ENCODE measurements at regions not wholly inside any gene's neighbourhood (a gene's known extent, or its start where the extent isn't known, plus 50 kb on each side); places are given as distances from the start of the nearest gene placed in this dataset.

DNA sequence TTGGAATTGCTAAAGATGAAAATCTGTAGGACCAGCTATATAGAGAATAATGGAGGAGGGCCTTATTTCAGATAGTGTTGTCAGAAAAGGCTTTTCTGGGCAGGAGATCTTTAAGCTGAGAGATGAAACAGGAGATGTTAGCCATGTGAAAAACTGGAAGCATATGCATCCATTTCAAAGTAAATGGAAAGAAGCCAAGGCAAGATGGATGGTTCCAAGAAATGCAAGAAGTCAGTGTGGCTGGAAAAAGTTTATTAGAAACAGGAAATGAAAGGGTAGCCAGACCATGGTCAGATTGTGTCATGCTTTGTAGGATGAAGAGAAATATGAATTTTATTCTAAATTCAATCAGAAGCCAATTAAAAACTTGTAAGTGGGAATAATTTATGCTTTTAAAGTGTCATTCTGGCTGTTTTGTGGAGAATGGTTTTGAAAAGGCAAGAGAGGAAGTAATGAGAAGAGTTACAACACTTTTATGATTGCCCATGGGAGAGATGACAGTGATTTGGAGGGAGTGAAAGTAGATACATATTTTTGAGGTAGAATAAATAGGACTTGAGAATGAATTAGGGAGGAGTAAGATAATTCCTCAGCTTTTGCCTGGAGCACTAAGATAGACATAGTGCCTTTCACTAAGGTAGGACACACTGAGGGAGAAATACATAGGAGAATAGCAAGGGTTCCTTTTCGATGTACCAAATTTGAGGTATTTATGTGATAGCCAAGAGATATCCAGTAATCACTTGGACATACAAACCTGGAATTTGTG, 620.1 kb downstream of the HTR1B start:
- no peak for TF ChIP-seq L3MBTL2 (conservative IDR thresholded peaks at IDR 0.05)
- TF ChIP-seq NFRKB (IDR thresholded peaks at IDR 0.05), result no peak
- TF ChIP-seq CTBP1 (IDR thresholded peaks at IDR 0.05; ENCODE audit: borderline replicate concordance), result no peak
- TF ChIP-seq ELF4 (IDR thresholded peaks at IDR 0.05), result no peak
- no peak for TF ChIP-seq FOXA1 (IDR thresholded peaks at IDR 0.05)
- TF ChIP-seq BHLHE40 (IDR thresholded peaks at IDR 0.05; ENCODE audit: borderline replicate concordance), result no peak
- TF ChIP-seq SP1 (IDR thresholded peaks at IDR 0.05), result no peak
- TF ChIP-seq HDGF (IDR thresholded peaks at IDR 0.05; ENCODE audit: borderline replicate concordance), result no peak
- no peak for TF ChIP-seq FOXM1 (IDR thresholded peaks at IDR 0.05; ENCODE audit: borderline replicate concordance)
- no peak for TF ChIP-seq PKNOX1 (IDR thresholded peaks at IDR 0.05)
- no peak for TF ChIP-seq ZNF384 (IDR thresholded peaks at IDR 0.05)
- TF ChIP-seq FOXK2 (IDR thresholded peaks at IDR 0.05), result no peak
- ChIA-PET CTCF (no interaction called here), POLR2A (no interaction called here)
- no peak for DNase-seq (ENCODE audit: extremely low spot score)

DNA sequence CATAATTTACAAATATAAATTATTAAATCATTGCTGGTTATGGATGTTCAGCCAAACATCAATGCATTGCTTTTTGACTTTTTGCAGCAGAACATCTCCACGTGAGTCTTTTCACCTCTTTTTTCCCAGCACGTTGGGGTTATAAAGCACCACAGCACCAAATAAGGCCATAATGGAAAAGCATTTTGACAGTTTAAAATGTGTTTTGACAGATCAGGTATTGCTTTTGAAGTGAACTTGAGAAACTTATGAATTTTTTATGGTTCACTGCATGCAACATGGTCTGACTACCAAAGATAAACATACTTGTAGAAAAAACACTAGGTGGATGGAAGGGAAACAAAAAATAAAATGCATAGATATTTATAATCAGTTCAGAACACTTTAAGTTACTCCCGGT, 622.4 kb downstream of the HTR1B start:
- TF ChIP-seq ELF4 (IDR thresholded peaks at IDR 0.05) (no peak), HDGF (IDR thresholded peaks at IDR 0.05; ENCODE audit: borderline replicate concordance) (no peak), SUZ12 (IDR thresholded peaks at IDR 0.05) (no peak), ZNF384 (IDR thresholded peaks at IDR 0.05) (no peak), CTBP1 (IDR thresholded peaks at IDR 0.05; ENCODE audit: borderline replicate concordance) (no peak), LEF1 (IDR thresholded peaks at IDR 0.05; ENCODE audit: borderline replicate concordance) (no peak), PKNOX1 (IDR thresholded peaks at IDR 0.05) (no peak), NFRKB (IDR thresholded peaks at IDR 0.05) (no peak), ARNT (IDR thresholded peaks at IDR 0.05) (no peak), TARDBP (IDR thresholded peaks at IDR 0.05) (no peak), L3MBTL2 (conservative IDR thresholded peaks at IDR 0.05) (no peak), FOXM1 (IDR thresholded peaks at IDR 0.05; ENCODE audit: borderline replicate concordance) (no peak), SP1 (IDR thresholded peaks at IDR 0.05) (no peak), FOXA1 (IDR thresholded peaks at IDR 0.05) (no peak), FOXK2 (IDR thresholded peaks at IDR 0.05) (no peak), BHLHE40 (IDR thresholded peaks at IDR 0.05; ENCODE audit: borderline replicate concordance) (no peak)
- ChIA-PET POLR2A (no interaction called here), CTCF (no interaction called here)
- no peak for DNase-seq (ENCODE audit: extremely low spot score)

GRCh38 chr6:76840041-76840745, 623.1 kb downstream of the HTR1B start:
- TF ChIP-seq FOXK2 (IDR thresholded peaks at IDR 0.05) (no peak), ZNF384 (IDR thresholded peaks at IDR 0.05) (no peak), BHLHE40 (IDR thresholded peaks at IDR 0.05; ENCODE audit: borderline replicate concordance) (no peak), LEF1 (IDR thresholded peaks at IDR 0.05; ENCODE audit: borderline replicate concordance) (no peak), CTBP1 (IDR thresholded peaks at IDR 0.05; ENCODE audit: borderline replicate concordance) (no peak), SUZ12 (IDR thresholded peaks at IDR 0.05) (no peak), HDGF (IDR thresholded peaks at IDR 0.05; ENCODE audit: borderline replicate concordance) (no peak), FOXM1 (IDR thresholded peaks at IDR 0.05; ENCODE audit: borderline replicate concordance) (no peak), PKNOX1 (IDR thresholded peaks at IDR 0.05) (no peak), NFRKB (IDR thresholded peaks at IDR 0.05) (no peak), TARDBP (IDR thresholded peaks at IDR 0.05) (no peak), SP1 (IDR thresholded peaks at IDR 0.05) (no peak), FOXA1 (IDR thresholded peaks at IDR 0.05) (no peak)
- no peak for DNase-seq (ENCODE audit: extremely low spot score)
- CTCF ChIA-PET, result no interaction called here
- POLR2A ChIA-PET, result no interaction called here

DNA sequence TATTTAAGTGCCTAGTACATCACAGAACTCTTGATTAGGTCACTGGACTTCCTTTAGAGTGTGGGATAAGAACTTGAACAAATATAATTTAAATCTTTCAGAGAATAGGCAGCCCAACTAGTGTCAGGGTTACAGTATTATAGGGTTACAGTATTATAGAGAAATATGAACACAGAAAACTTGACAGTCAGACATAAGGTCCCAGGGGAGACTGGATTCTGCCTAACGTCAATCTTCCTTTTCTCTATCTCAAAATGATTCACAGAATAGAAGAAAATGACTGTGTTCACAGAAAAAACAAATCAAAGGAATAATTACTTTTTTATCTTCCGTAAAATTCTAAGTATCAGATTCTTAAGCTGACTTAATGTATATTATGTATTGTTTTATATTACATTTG, 623.8 kb downstream of the HTR1B start:
- no peak for DNase-seq (ENCODE audit: extremely low spot score)
- ChIA-PET POLR2A (no interaction called here), CTCF (no interaction called here)
- TF ChIP-seq L3MBTL2 (conservative IDR thresholded peaks at IDR 0.05) (no peak), ELF4 (IDR thresholded peaks at IDR 0.05) (no peak), TARDBP (IDR thresholded peaks at IDR 0.05) (no peak), HDGF (IDR thresholded peaks at IDR 0.05; ENCODE audit: borderline replicate concordance) (no peak), SP1 (IDR thresholded peaks at IDR 0.05) (no peak), LEF1 (IDR thresholded peaks at IDR 0.05; ENCODE audit: borderline replicate concordance) (no peak), ZNF384 (IDR thresholded peaks at IDR 0.05) (no peak), FOXA1 (IDR thresholded peaks at IDR 0.05) (no peak), ARNT (IDR thresholded peaks at IDR 0.05) (no peak), BHLHE40 (IDR thresholded peaks at IDR 0.05; ENCODE audit: borderline replicate concordance) (no peak)

- POLR2A ChIA-PET, result no interaction called here
- CTCF ChIA-PET, result no interaction called here
- TF ChIP-seq TARDBP (IDR thresholded peaks at IDR 0.05) (no peak), FOXA1 (IDR thresholded peaks at IDR 0.05) (no peak), L3MBTL2 (conservative IDR thresholded peaks at IDR 0.05) (no peak), NFRKB (IDR thresholded peaks at IDR 0.05) (no peak)
- no peak for DNase-seq (ENCODE audit: extremely low spot score)
Measured at GRCh38 chr6:76837564-76837963, 625.7 kb downstream of the HTR1B start.

DNA sequence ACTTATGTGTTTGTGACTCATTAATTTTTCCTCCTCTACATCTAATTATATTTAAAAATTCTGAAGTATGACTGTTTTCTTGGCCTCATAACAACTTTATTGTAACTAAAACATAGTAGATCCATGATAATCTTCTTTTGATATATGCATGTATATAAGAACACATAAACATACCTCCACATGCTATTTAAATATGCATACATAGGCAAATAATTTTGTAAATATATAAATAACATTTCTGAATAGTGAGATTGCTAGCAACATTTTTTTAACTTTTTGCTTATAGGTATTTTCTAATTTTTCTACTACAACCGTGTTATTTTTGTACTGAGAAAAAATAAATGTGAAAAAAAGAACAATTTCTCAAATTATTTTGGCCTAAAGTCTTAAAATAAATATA, 627.6 kb downstream of the HTR1B start:
- TF ChIP-seq TARDBP (IDR thresholded peaks at IDR 0.05) (no peak), SP1 (IDR thresholded peaks at IDR 0.05) (no peak), HDGF (IDR thresholded peaks at IDR 0.05; ENCODE audit: borderline replicate concordance) (no peak), ARNT (IDR thresholded peaks at IDR 0.05) (no peak), L3MBTL2 (conservative IDR thresholded peaks at IDR 0.05) (no peak), LEF1 (IDR thresholded peaks at IDR 0.05; ENCODE audit: borderline replicate concordance) (no peak), FOXM1 (IDR thresholded peaks at IDR 0.05; ENCODE audit: borderline replicate concordance) (no peak), ELF4 (IDR thresholded peaks at IDR 0.05) (no peak), NFRKB (IDR thresholded peaks at IDR 0.05) (no peak), PKNOX1 (IDR thresholded peaks at IDR 0.05) (no peak), FOXK2 (IDR thresholded peaks at IDR 0.05) (no peak), SUZ12 (IDR thresholded peaks at IDR 0.05) (no peak)
- CTCF ChIA-PET, result no interaction called here
- POLR2A ChIA-PET, result no interaction called here
- DNase-seq (ENCODE audit: extremely low spot score), result no peak

Measured in HEK293T (cell line).